Erythroblast (primary cell): ENCODE measurements at regions not wholly inside any gene's neighbourhood (a gene's known extent, or its start where the extent isn't known, plus 50 kb on each side); places are given as distances from the start of the nearest gene placed in this dataset.

Experiments
- GATA1 ChIP-seq: IDR thresholded peaks from 2 replicates; pipeline ENCODE4 v1.6.1; 2011; ENCODE audit warnings: low read depth, mild to moderate bottlenecking, control low read depth, low read length, moderate library complexity
- POLR2A ChIP-seq: IDR thresholded peaks from 2 replicates; pipeline ENCODE4 v1.6.1; 2011; ENCODE audit warnings: mild to moderate bottlenecking, low read length

DNA sequence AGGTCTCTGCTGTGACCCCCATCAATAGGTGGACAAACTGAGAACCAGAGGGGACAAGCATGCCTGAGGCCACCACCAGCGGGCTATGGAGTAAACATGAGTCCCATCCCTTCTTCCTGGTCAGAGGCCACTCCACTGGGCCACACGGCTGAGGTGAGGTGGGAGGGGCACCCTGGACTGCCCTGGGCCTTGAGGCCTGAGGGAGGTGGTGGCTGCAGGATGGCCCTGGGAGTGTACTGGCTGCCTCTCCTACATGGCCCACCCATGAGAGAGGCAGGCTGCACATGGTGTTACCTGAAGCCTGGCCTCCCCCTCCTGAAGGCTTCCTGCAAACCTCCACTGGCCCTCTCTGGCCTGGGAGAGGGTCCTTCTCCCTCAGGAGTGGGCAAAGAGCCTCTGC is 222.4 kb downstream of the TUBA3C start:
- TF ChIP-seq POLR2A (no peak), GATA1 (no peak)
